ENCODE measurements at regions not wholly inside any gene's neighbourhood (a gene's known extent, or its start where the extent isn't known, plus 50 kb on each side); places are given as distances from the start of the nearest gene placed in this dataset.
"Not testable (repeated sequence)": the region's sequence is repeated elsewhere in the genome, so short reads cannot be mapped to it uniquely, and the experiment has no call there.

DNA sequence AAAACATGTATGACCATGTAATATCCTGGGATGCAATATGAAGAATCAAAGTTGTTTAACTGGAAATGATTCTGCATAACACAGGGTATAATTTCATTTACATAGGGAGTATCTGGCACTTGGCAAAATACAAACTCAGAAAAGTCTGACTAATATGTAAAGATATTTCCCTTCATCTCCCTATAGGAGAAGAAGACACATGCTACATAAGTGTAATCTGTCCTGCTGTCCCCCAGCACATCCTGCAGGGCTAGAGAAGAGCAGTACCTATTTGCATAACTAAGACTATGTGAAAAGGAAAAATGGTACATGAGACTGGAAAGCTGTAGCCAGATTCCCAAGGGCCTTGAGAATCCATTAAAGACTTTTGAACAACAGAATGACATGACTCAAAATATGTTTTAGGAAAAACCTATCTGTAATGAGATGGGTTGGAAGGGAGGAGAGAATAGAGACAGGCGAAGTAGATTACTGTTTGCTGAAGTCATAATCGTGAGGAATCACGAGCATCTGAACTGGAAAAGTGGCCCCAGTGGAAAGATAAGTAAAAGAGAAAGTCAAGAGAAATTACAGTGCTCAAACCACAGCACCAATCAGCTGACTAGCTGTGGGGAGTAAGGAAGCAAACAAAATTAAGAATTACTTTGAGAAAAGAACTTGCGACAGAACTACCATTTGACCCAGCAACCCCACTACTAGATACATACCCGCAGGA is 155.1 kb upstream of the HMGA2 start:
- Mint-ChIP-seq H3K27ac (ENCODE audit: low read depth) (no peak overlapping the region), H3K36me3 (ENCODE audit: insufficient read depth) (peaks cover 2% of the 10 kb centered on the region), H3K27me3 (peaks cover 37% of the 10 kb centered on the region), H3K9me3 (peaks cover 12% of the 10 kb centered on the region), H3K4me3 (no peak overlapping the region), H3K4me1 (no peaks in the 10 kb centered on the region)
- ATAC-seq (replicated peaks; ENCODE audit: extremely low read depth, poor library complexity, severe bottlenecking) = no peak
- DNase-seq (ENCODE audit: low spot score in 2 of 2) = no peak

DNA sequence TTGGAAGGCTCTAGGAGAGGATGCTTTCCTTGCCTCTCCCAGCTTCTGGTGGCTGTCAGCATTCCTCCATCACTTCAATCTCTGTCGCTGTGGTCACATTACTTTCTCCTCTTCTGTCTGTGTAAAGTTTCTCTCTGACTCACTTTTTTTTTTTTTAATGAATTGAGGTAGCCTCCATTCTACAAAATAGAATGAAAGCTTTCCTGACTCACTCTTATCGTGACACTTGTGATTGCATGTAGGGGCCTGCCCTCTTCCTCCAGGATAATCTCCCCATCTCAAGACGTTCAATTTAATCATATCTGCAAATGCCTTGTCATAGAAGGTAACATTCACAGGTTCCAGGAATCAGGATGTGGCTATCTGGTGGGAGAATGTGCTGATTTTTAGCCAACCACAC is 153.5 kb upstream of the HMGA2 start:
- Mint-ChIP-seq H3K4me3 (no peak overlapping the region), H3K4me1 (no peaks in the 10 kb centered on the region), H3K27ac (ENCODE audit: low read depth) (no peak overlapping the region), H3K9me3 (no peaks in the 10 kb centered on the region), H3K27me3 (peaks cover 26% of the 10 kb centered on the region), H3K36me3 (ENCODE audit: insufficient read depth) (no peaks in the 10 kb centered on the region)
- no peak for DNase-seq (ENCODE audit: low spot score in 2 of 2)
- no peak for ATAC-seq (replicated peaks; ENCODE audit: extremely low read depth, poor library complexity, severe bottlenecking)

DNA sequence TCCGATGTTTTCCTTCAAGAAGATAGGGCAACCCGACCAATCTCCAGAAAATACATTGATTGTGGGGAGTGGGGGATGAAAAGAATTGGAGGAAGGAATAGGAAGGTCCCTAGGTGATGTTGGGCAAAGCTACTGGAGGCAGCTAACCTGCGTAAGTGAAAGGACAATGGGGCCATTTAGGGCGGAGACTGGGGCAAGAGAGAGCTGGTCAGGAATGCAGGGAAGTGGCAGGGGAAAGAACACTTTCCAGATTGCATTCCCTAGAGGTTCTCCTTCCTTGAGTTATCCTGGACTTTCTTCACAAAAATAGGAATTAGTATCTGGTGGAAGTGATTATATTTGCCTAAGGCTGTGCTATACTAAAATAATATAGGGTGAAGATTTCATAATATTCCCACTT is 151.8 kb upstream of the HMGA2 start:
- Mint-ChIP-seq H3K36me3 (ENCODE audit: insufficient read depth) (no peaks in the 10 kb centered on the region), H3K4me3 (no peak overlapping the region), H3K27ac (ENCODE audit: low read depth) (no peak overlapping the region), H3K27me3 (peaks cover 18% of the 10 kb centered on the region), H3K4me1 (no peaks in the 10 kb centered on the region), H3K9me3 (no peaks in the 10 kb centered on the region)
- ATAC-seq (replicated peaks; ENCODE audit: extremely low read depth, poor library complexity, severe bottlenecking) = no peak
- DNase-seq (ENCODE audit: low spot score in 2 of 2) = no peak

- no peak for ATAC-seq (replicated peaks; ENCODE audit: extremely low read depth, poor library complexity, severe bottlenecking)
- H3K36me3 Mint-ChIP-seq (ENCODE audit: insufficient read depth) = no peaks in the 10 kb centered on the region
These were observed 151.1 kb upstream of the HMGA2 start for GRCh38 chr12:65673156-65673690.

GRCh38 chr12:65673732-65674131 is 150.6 kb upstream of the HMGA2 start:
- ATAC-seq (replicated peaks; ENCODE audit: extremely low read depth, poor library complexity, severe bottlenecking) (no peak), DNase-seq (ENCODE audit: low spot score in 2 of 2) (no peak)
- Mint-ChIP-seq H3K4me3 (no peak overlapping the region), H3K27me3 (peaks cover 28% of the 10 kb centered on the region), H3K36me3 (ENCODE audit: insufficient read depth) (no peaks in the 10 kb centered on the region), H3K9me3 (peaks cover 9% of the 10 kb centered on the region), H3K4me1 (no peaks in the 10 kb centered on the region), H3K27ac (ENCODE audit: low read depth) (no peak overlapping the region)

More at GRCh38 chr12:65673156-65673690, 151.1 kb upstream of the HMGA2 start:
- no peak for DNase-seq (ENCODE audit: low spot score in 2 of 2)
- no peaks in the 10 kb centered on the region for H3K4me1 Mint-ChIP-seq
- no peak overlapping the region for H3K27ac Mint-ChIP-seq (ENCODE audit: low read depth)
- H3K9me3 Mint-ChIP-seq = peaks cover 7% of the 10 kb centered on the region
- no peak overlapping the region for H3K4me3 Mint-ChIP-seq
- H3K27me3 Mint-ChIP-seq = peaks cover 24% of the 10 kb centered on the region

DNA sequence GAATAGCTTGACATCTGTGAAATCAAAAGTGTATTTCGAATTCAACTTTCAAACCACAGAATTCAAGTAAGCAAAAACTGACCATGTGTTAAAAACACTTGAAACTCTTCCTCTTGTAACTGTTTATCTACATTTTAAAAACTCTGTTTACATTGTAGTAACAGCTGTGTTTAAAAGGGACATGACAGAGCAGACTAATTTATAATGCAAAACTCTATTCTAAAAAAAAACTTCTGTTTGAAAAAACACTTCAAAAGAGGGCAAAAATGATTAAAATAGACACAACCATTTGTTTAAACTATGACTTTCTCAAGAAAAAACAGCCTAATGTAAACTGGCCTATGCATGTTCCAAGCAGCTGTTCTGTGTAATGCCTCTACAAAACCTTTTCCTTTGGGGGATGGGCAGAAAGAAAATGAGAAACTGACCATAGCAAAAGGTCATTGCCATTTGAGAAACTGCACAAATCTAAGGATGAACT is 149.1 kb upstream of the HMGA2 start:
- H3K4me3 Mint-ChIP-seq = no peak overlapping the region
- H3K36me3 Mint-ChIP-seq (ENCODE audit: insufficient read depth) = no peaks in the 10 kb centered on the region
- ATAC-seq (replicated peaks; ENCODE audit: extremely low read depth, poor library complexity, severe bottlenecking) = no peak
- H3K27me3 Mint-ChIP-seq = peaks cover 28% of the 10 kb centered on the region
- H3K9me3 Mint-ChIP-seq = peaks cover 9% of the 10 kb centered on the region
- no peak overlapping the region for H3K27ac Mint-ChIP-seq (ENCODE audit: low read depth)
- no peaks in the 10 kb centered on the region for H3K4me1 Mint-ChIP-seq
- DNase-seq (ENCODE audit: low spot score in 2 of 2) = no peak

- not testable (repeated sequence) for H3K4me1 Mint-ChIP-seq; H3K36me3 Mint-ChIP-seq (ENCODE audit: insufficient read depth); H3K27me3 Mint-ChIP-seq; H3K9me3 Mint-ChIP-seq; H3K4me3 Mint-ChIP-seq; H3K27ac Mint-ChIP-seq (ENCODE audit: low read depth); DNase-seq (ENCODE audit: low spot score in 2 of 2); ATAC-seq (replicated peaks; ENCODE audit: extremely low read depth, poor library complexity, severe bottlenecking)
These were observed 146.1 kb upstream of the HMGA2 start for GRCh38 chr12:65678172-65678571.

- ATAC-seq (replicated peaks; ENCODE audit: extremely low read depth, poor library complexity, severe bottlenecking) (no peak), DNase-seq (ENCODE audit: low spot score in 2 of 2) (no peak)
- H3K27me3 Mint-ChIP-seq = peaks cover 10% of the 10 kb centered on the region
- no peaks in the 10 kb centered on the region for H3K4me1 Mint-ChIP-seq
- H3K27ac Mint-ChIP-seq (ENCODE audit: low read depth) = no peak overlapping the region
- peaks cover 9% of the 10 kb centered on the region for H3K9me3 Mint-ChIP-seq
- no peaks in the 10 kb centered on the region for H3K36me3 Mint-ChIP-seq (ENCODE audit: insufficient read depth)
- no peak overlapping the region for H3K4me3 Mint-ChIP-seq
These were observed 143.1 kb upstream of the HMGA2 start for GRCh38 chr12:65681226-65681625.

- H3K27ac Mint-ChIP-seq (ENCODE audit: low read depth) = no peak overlapping the region
- peaks cover 9% of the 10 kb centered on the region for H3K9me3 Mint-ChIP-seq
- H3K4me1 Mint-ChIP-seq = no peaks in the 10 kb centered on the region
- peaks cover 10% of the 10 kb centered on the region for H3K27me3 Mint-ChIP-seq
- DNase-seq (ENCODE audit: low spot score in 2 of 2) = no peak
- no peak for ATAC-seq (replicated peaks; ENCODE audit: extremely low read depth, poor library complexity, severe bottlenecking)
- no peaks in the 10 kb centered on the region for H3K36me3 Mint-ChIP-seq (ENCODE audit: insufficient read depth)
- no peak overlapping the region for H3K4me3 Mint-ChIP-seq
These were observed 142.2 kb upstream of the HMGA2 start for GRCh38 chr12:65682112-65682511.

- ATAC-seq (replicated peaks; ENCODE audit: extremely low read depth, poor library complexity, severe bottlenecking) = no peak
These were observed 139.4 kb upstream of the HMGA2 start for GRCh38 chr12:65684906-65685305.

DNA sequence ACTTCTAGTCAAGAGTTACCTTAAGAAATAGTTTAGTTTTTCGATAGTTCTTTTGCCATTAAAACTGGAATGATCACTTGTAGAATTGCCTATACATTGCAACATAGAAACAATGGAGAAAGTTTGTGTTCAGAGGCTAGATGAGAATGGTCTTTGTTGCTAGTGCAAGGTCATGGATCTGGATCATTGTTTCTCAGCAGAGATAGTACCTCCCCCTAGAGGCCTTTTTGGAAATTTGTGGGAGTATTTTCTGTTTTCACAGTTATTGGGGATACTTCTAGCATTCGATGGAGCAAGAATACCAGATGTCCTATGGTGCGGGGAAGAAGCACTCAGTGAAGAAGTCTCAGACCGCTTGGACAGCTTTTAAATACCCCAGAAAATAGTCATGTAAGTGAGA is 138.8 kb upstream of the HMGA2 start:
- no peak for DNase-seq (ENCODE audit: low spot score in 2 of 2)

More at GRCh38 chr12:65684906-65685305, 139.4 kb upstream of the HMGA2 start:
- no peak for DNase-seq (ENCODE audit: low spot score in 2 of 2)
- Mint-ChIP-seq H3K36me3 (ENCODE audit: insufficient read depth) (no peaks in the 10 kb centered on the region), H3K27me3 (no peaks in the 10 kb centered on the region), H3K9me3 (no peaks in the 10 kb centered on the region), H3K4me1 (no peaks in the 10 kb centered on the region), H3K4me3 (no peak overlapping the region), H3K27ac (ENCODE audit: low read depth) (no peak overlapping the region)

GRCh38 chr12:65689508-65689907 is 134.8 kb upstream of the HMGA2 start:
- no peak for ATAC-seq (replicated peaks; ENCODE audit: extremely low read depth, poor library complexity, severe bottlenecking)
- no peak overlapping the region for H3K27ac Mint-ChIP-seq (ENCODE audit: low read depth)

More for the DNA sequence above, 138.8 kb upstream of the HMGA2 start:
- Mint-ChIP-seq H3K27ac (ENCODE audit: low read depth) (no peak overlapping the region), H3K9me3 (no peaks in the 10 kb centered on the region), H3K36me3 (ENCODE audit: insufficient read depth) (no peaks in the 10 kb centered on the region), H3K4me3 (no peak overlapping the region), H3K4me1 (no peaks in the 10 kb centered on the region), H3K27me3 (peaks cover 2% of the 10 kb centered on the region)
- no peak for ATAC-seq (replicated peaks; ENCODE audit: extremely low read depth, poor library complexity, severe bottlenecking)

GRCh38 chr12:65690477-65690876 is 133.8 kb upstream of the HMGA2 start:
- H3K4me3 Mint-ChIP-seq = no peak overlapping the region
- no peaks in the 10 kb centered on the region for H3K9me3 Mint-ChIP-seq
- ATAC-seq (replicated peaks; ENCODE audit: extremely low read depth, poor library complexity, severe bottlenecking) = no peak
- no peaks in the 10 kb centered on the region for H3K36me3 Mint-ChIP-seq (ENCODE audit: insufficient read depth)
- no peak for DNase-seq (ENCODE audit: low spot score in 2 of 2)
- no peaks in the 10 kb centered on the region for H3K4me1 Mint-ChIP-seq
- peaks cover 9% of the 10 kb centered on the region for H3K27me3 Mint-ChIP-seq
- no peak overlapping the region for H3K27ac Mint-ChIP-seq (ENCODE audit: low read depth)

More at GRCh38 chr12:65689508-65689907, 134.8 kb upstream of the HMGA2 start:
- Mint-ChIP-seq H3K27me3 (peaks cover 9% of the 10 kb centered on the region), H3K36me3 (ENCODE audit: insufficient read depth) (no peaks in the 10 kb centered on the region), H3K4me1 (no peaks in the 10 kb centered on the region), H3K9me3 (no peaks in the 10 kb centered on the region), H3K4me3 (no peak overlapping the region)
- DNase-seq (ENCODE audit: low spot score in 2 of 2) = no peak

All from central memory CD8-positive, alpha-beta T cell (primary cell).